A673 (cell line): ENCODE measurements at regions not wholly inside any gene's neighbourhood (a gene's known extent, or its start where the extent isn't known, plus 50 kb on each side); places are given as distances from the start of the nearest gene placed in this dataset.

Experiments used
- EZH2 ChIP-seq: fragments of 200-600 bp; sonication (generic); IDR thresholded peaks from 2 replicates; pipeline ENCODE4 v1.6.1; 2017; ENCODE audit warnings: borderline replicate concordance, low read depth, mild to moderate bottlenecking, mixed read lengths, antibody characterized with exemption, low read length; ENCODE audit not compliant: poor library complexity, severe bottlenecking
- TF ChIP-seq, protein P1 (sequence below): fragments of 300-800, 200-600 bp; sonication (generic); conservative IDR thresholded peaks from 2 replicates; pipeline ENCODE4 v1.5.1; 2017; ENCODE audit warnings: low read depth, mild to moderate bottlenecking, antibody characterized with exemption, low read length, moderate library complexity, mixed read lengths

DNA sequence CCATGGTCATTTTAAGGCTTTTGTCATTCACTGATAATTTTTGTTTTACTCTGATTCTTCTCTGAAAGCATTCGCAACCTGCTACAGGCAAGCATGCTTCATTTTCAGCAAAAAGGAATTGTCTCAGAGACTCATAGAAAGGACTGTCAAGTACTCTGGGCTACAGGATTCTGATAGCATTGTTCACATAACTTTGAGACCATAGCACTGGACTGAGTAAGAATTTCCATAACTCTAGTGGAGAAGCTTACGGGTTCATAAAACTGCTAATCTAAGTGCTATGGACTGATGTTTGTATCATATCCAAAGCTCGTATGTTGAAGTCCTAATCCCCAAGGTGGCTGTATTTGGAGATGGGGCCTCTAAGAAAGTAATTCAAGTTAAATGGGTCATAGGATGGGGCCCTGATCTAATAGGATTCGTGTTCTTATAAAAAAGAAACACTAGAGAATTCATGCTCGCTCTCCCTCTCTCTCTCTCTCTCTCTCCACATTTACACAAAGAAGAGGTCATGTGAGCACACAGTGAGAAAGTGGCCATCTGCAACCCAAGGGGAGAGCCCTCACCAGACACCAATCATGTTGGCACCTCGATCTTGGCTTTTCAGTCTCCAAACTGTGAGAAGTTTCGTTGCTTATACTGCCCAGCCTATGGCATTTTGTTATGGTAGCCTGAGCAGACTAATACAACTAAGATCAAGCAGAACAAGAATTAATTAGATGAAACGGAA is 60.4 kb downstream of the CRYGS start:
- no peak for TF ChIP-seq EZH2
- TF ChIP-seq, protein P1, sequence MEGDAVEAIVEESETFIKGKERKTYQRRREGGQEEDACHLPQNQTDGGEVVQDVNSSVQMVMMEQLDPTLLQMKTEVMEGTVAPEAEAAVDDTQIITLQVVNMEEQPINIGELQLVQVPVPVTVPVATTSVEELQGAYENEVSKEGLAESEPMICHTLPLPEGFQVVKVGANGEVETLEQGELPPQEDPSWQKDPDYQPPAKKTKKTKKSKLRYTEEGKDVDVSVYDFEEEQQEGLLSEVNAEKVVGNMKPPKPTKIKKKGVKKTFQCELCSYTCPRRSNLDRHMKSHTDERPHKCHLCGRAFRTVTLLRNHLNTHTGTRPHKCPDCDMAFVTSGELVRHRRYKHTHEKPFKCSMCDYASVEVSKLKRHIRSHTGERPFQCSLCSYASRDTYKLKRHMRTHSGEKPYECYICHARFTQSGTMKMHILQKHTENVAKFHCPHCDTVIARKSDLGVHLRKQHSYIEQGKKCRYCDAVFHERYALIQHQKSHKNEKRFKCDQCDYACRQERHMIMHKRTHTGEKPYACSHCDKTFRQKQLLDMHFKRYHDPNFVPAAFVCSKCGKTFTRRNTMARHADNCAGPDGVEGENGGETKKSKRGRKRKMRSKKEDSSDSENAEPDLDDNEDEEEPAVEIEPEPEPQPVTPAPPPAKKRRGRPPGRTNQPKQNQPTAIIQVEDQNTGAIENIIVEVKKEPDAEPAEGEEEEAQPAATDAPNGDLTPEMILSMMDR, result no peak
